ENCODE measurements at regions not wholly inside any gene's neighbourhood (a gene's known extent, or its start where the extent isn't known, plus 50 kb on each side); places are given as distances from the start of the nearest gene placed in this dataset.

GRCh38 chr22:49075150-49075549 lies 752.5 kb downstream of the BRD1 start:
- Histone ChIP-seq H3K4me3 (ENCODE audit: low read length, poor library complexity, severe bottlenecking) (no peak overlapping the region), H3K9me2 (replicated peaks; ENCODE audit: low read depth, low read length) (no peaks in the 10 kb centered on the region), H2AFZ (ENCODE audit: low read length) (no peak overlapping the region), H3K9ac (ENCODE audit: low read depth, low read length, poor library complexity, severe bottlenecking) (no peak overlapping the region), H3K4me2 (ENCODE audit: low read depth, low read length, poor library complexity, severe bottlenecking) (no peak overlapping the region), H3K27me3 (ENCODE audit: insufficient read depth, low read length, poor library complexity, severe bottlenecking) (no peaks in the 10 kb centered on the region), H3K4me1 (ENCODE audit: insufficient read depth, low read length, poor library complexity, severe bottlenecking) (no peaks in the 10 kb centered on the region), H3K79me2 (ENCODE audit: insufficient read depth, low read length) (no peaks in the 10 kb centered on the region), H4K20me1 (ENCODE audit: insufficient read depth, low read length, poor library complexity, severe bottlenecking) (no peaks in the 10 kb centered on the region), H3K9me3 (ENCODE audit: insufficient read depth, low read depth, low read length) (peaks cover 5% of the 10 kb centered on the region; the same call in 1 of the 2 replicates), H3K36me3 (ENCODE audit: insufficient read depth, low read length) (no peaks in the 10 kb centered on the region), H3F3A (ENCODE audit: low read depth) (no peaks in the 10 kb centered on the region)
- TF ChIP-seq EZH2phosphoT487 (IDR thresholded peaks at IDR 0.05; ENCODE audit: borderline replicate concordance) = no peak
- TF ChIP-seq, protein P1, sequence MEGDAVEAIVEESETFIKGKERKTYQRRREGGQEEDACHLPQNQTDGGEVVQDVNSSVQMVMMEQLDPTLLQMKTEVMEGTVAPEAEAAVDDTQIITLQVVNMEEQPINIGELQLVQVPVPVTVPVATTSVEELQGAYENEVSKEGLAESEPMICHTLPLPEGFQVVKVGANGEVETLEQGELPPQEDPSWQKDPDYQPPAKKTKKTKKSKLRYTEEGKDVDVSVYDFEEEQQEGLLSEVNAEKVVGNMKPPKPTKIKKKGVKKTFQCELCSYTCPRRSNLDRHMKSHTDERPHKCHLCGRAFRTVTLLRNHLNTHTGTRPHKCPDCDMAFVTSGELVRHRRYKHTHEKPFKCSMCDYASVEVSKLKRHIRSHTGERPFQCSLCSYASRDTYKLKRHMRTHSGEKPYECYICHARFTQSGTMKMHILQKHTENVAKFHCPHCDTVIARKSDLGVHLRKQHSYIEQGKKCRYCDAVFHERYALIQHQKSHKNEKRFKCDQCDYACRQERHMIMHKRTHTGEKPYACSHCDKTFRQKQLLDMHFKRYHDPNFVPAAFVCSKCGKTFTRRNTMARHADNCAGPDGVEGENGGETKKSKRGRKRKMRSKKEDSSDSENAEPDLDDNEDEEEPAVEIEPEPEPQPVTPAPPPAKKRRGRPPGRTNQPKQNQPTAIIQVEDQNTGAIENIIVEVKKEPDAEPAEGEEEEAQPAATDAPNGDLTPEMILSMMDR (conservative IDR thresholded peaks at IDR 0.05; ENCODE audit: low read length) = no peak

- Histone ChIP-seq H3K4me1 (ENCODE audit: insufficient read depth, low read length, poor library complexity, severe bottlenecking) (no peaks in the 10 kb centered on the region), H3K4me2 (ENCODE audit: low read depth, low read length, poor library complexity, severe bottlenecking) (no peak overlapping the region), H3K9ac (ENCODE audit: low read depth, low read length, poor library complexity, severe bottlenecking) (no peak overlapping the region), H3K9me3 (ENCODE audit: insufficient read depth, low read depth, low read length) (peaks cover 8% of the 10 kb centered on the region; the same call in 1 of the 2 replicates), H3K79me2 (ENCODE audit: insufficient read depth, low read length) (no peaks in the 10 kb centered on the region), H3K9me2 (replicated peaks; ENCODE audit: low read depth, low read length) (no peaks in the 10 kb centered on the region), H4K20me1 (ENCODE audit: insufficient read depth, low read length, poor library complexity, severe bottlenecking) (no peaks in the 10 kb centered on the region), H3F3A (ENCODE audit: low read depth) (no peaks in the 10 kb centered on the region), H3K4me3 (ENCODE audit: low read length, poor library complexity, severe bottlenecking) (no peak overlapping the region), H3K36me3 (ENCODE audit: insufficient read depth, low read length) (no peaks in the 10 kb centered on the region), H3K27me3 (ENCODE audit: insufficient read depth, low read length, poor library complexity, severe bottlenecking) (no peaks in the 10 kb centered on the region), H2AFZ (ENCODE audit: low read length) (no peak overlapping the region)
- no peak for TF ChIP-seq EZH2phosphoT487 (IDR thresholded peaks at IDR 0.05; ENCODE audit: borderline replicate concordance)
- TF ChIP-seq, protein P1 (conservative IDR thresholded peaks at IDR 0.05; ENCODE audit: low read length) = no peak
These were observed 753.7 kb downstream of the BRD1 start for GRCh38 chr22:49073873-49074417.

GRCh38 chr22:49072996-49073645 lies 754.6 kb downstream of the BRD1 start:
- no peaks in the 10 kb centered on the region for H3K9me2 ChIP-seq (replicated peaks; ENCODE audit: low read depth, low read length)
- H3K4me3 ChIP-seq (ENCODE audit: low read length, poor library complexity, severe bottlenecking) = no peak overlapping the region
- no peak overlapping the region for H3K4me2 ChIP-seq (ENCODE audit: low read depth, low read length, poor library complexity, severe bottlenecking)
- no peak overlapping the region for H2AFZ ChIP-seq (ENCODE audit: low read length)
- H3F3A ChIP-seq (ENCODE audit: low read depth) = no peaks in the 10 kb centered on the region
- H3K9me3 ChIP-seq (ENCODE audit: insufficient read depth, low read depth, low read length) = peaks cover 8% of the 10 kb centered on the region; the same call in 1 of the 2 replicates
- H3K27me3 ChIP-seq (ENCODE audit: insufficient read depth, low read length, poor library complexity, severe bottlenecking) = no peaks in the 10 kb centered on the region
- no peaks in the 10 kb centered on the region for H3K36me3 ChIP-seq (ENCODE audit: insufficient read depth, low read length)
- no peaks in the 10 kb centered on the region for H3K4me1 ChIP-seq (ENCODE audit: insufficient read depth, low read length, poor library complexity, severe bottlenecking)
- TF ChIP-seq, protein P1 (conservative IDR thresholded peaks at IDR 0.05; ENCODE audit: low read length) = no peak
- TF ChIP-seq EZH2phosphoT487 (IDR thresholded peaks at IDR 0.05; ENCODE audit: borderline replicate concordance) = no peak
- H3K79me2 ChIP-seq (ENCODE audit: insufficient read depth, low read length) = no peaks in the 10 kb centered on the region
- H4K20me1 ChIP-seq (ENCODE audit: insufficient read depth, low read length, poor library complexity, severe bottlenecking) = no peaks in the 10 kb centered on the region
- H3K9ac ChIP-seq (ENCODE audit: low read depth, low read length, poor library complexity, severe bottlenecking) = no peak overlapping the region
